T-helper 1 cell (primary cell): ENCODE measurements at regions not wholly inside any gene's neighbourhood (a gene's known extent, or its start where the extent isn't known, plus 50 kb on each side); places are given as distances from the start of the nearest gene placed in this dataset.
"Not testable (repeated sequence)": the region's sequence is repeated elsewhere in the genome, so short reads cannot be mapped to it uniquely, and the experiment has no call there.

Experiments used
- DNase-seq, 5 donors: peaks; one replicate each; pipeline ENCODE4 v3.0.0-alpha.2; 2012 to 2020

GRCh38 chr7:84941936-84942335 is 244.9 kb downstream of the SEMA3D start:
- DNase-seq = no peak

GRCh38 chr7:84941291-84941690 is 245.6 kb downstream of the SEMA3D start:
- DNase-seq = no peak

- no peak for DNase-seq
Measured at GRCh38 chr7:84939888-84940287, 247.0 kb downstream of the SEMA3D start.

GRCh38 chr7:84939442-84939841 is 247.4 kb downstream of the SEMA3D start:
- DNase-seq = no peak

GRCh38 chr7:84924353-84924752 is 262.5 kb downstream of the SEMA3D start:
- DNase-seq = no peak

GRCh38 chr7:84923348-84923747 is 263.5 kb downstream of the SEMA3D start:
- no peak for DNase-seq

- no peak for DNase-seq
Measured at GRCh38 chr7:84921154-84921553, 265.7 kb downstream of the SEMA3D start.

- not testable (repeated sequence) for DNase-seq
Measured at GRCh38 chr7:84916973-84917372, 269.9 kb downstream of the SEMA3D start.

GRCh38 chr7:84916161-84916560 is 270.7 kb downstream of the SEMA3D start:
- no peak for DNase-seq

- DNase-seq = no peak
Measured at GRCh38 chr7:84914598-84914997, 272.3 kb downstream of the SEMA3D start.

- DNase-seq = no peak
Measured at GRCh38 chr7:84913731-84914130, 273.1 kb downstream of the SEMA3D start.

- DNase-seq = no peak
Measured at GRCh38 chr7:84912993-84913635, 273.7 kb downstream of the SEMA3D start.

GRCh38 chr7:84912537-84912936 is 274.3 kb downstream of the SEMA3D start:
- DNase-seq = no peak

GRCh38 chr7:84912018-84912417 is 274.8 kb downstream of the SEMA3D start:
- no peak for DNase-seq

GRCh38 chr7:84911077-84911476 is 275.8 kb downstream of the SEMA3D start:
- no peak for DNase-seq

- not testable (repeated sequence) for DNase-seq
Measured at GRCh38 chr7:84910322-84910721, 276.5 kb downstream of the SEMA3D start.

- DNase-seq = no peak
Measured at GRCh38 chr7:84908196-84908793, 278.6 kb downstream of the SEMA3D start.

- no peak for DNase-seq
Measured at GRCh38 chr7:84906889-84907288, 280.0 kb downstream of the SEMA3D start.

- DNase-seq = no peak
Measured at GRCh38 chr7:84904561-84904960, 282.3 kb downstream of the SEMA3D start.

- DNase-seq = no peak
Measured at GRCh38 chr7:84901366-84901765, 285.5 kb downstream of the SEMA3D start.

GRCh38 chr7:84900215-84900614 is 286.6 kb downstream of the SEMA3D start:
- DNase-seq = no peak

- no peak for DNase-seq
Measured at GRCh38 chr7:84895563-84895962, 291.3 kb downstream of the SEMA3D start.

- not testable (repeated sequence) for DNase-seq
Measured at GRCh38 chr7:84883570-84883969, 303.3 kb downstream of the SEMA3D start.

GRCh38 chr7:84880326-84880997 is 306.4 kb downstream of the SEMA3D start:
- not testable (repeated sequence) for DNase-seq
